Stimulated activated CD8-positive, alpha-beta memory T cell treated with anti-CD3 and anti-CD28 coated beads, Interleukin-4, amount 100 ng/mL, for 48 hours (primary cell): ENCODE measurements at regions not wholly inside any gene's neighbourhood (a gene's known extent, or its start where the extent isn't known, plus 50 kb on each side); places are given as distances from the start of the nearest gene placed in this dataset.

Source experiments
- DNase-seq: peaks from one replicate; pipeline ENCODE4 v3.0.0-alpha.2; 2020

GRCh38 chr1:30192969-30193630, 530.3 kb downstream of the MATN1 start:
- no peak for DNase-seq

GRCh38 chr1:30191154-30191702, 532.2 kb downstream of the MATN1 start:
- peak; percentile 46 for DNase-seq

- DNase-seq: no peak
Measured at GRCh38 chr1:30190511-30191153, 532.8 kb downstream of the MATN1 start.

- no peak for DNase-seq
Measured at GRCh38 chr1:30189818-30190500, 533.4 kb downstream of the MATN1 start.

GRCh38 chr1:30188999-30189398, 534.4 kb downstream of the MATN1 start:
- no peak for DNase-seq

GRCh38 chr1:30188329-30188728, 535.1 kb downstream of the MATN1 start:
- no peak for DNase-seq

GRCh38 chr1:30187413-30188023, 535.9 kb downstream of the MATN1 start:
- no peak for DNase-seq

GRCh38 chr1:30186586-30186985, 536.8 kb downstream of the MATN1 start:
- DNase-seq: no peak

GRCh38 chr1:30185809-30186208, 537.6 kb downstream of the MATN1 start:
- no peak for DNase-seq

GRCh38 chr1:30185313-30185712, 538.1 kb downstream of the MATN1 start:
- no peak for DNase-seq

- DNase-seq: no peak
Measured at GRCh38 chr1:30184393-30185141, 538.8 kb downstream of the MATN1 start.

GRCh38 chr1:30183895-30184294, 539.5 kb downstream of the MATN1 start:
- DNase-seq: no peak

- DNase-seq: no peak
Measured at GRCh38 chr1:30183006-30183405, 540.4 kb downstream of the MATN1 start.

GRCh38 chr1:30179942-30180543, 543.3 kb downstream of the MATN1 start:
- no peak for DNase-seq

GRCh38 chr1:30176477-30176876, 546.9 kb downstream of the MATN1 start:
- DNase-seq: no peak

GRCh38 chr1:30174499-30174898, 548.9 kb downstream of the MATN1 start:
- DNase-seq: no peak

- DNase-seq: no peak
Measured at GRCh38 chr1:30173560-30173959, 549.8 kb downstream of the MATN1 start.

- DNase-seq: no peak
Measured at GRCh38 chr1:30172757-30173156, 550.6 kb downstream of the MATN1 start.

GRCh38 chr1:30172299-30172694, 551.1 kb downstream of the MATN1 start:
- DNase-seq: no peak

GRCh38 chr1:30171537-30172298, 551.7 kb downstream of the MATN1 start:
- DNase-seq: no peak

GRCh38 chr1:30169269-30169668, 554.1 kb downstream of the MATN1 start:
- no peak for DNase-seq

- no peak for DNase-seq
Measured at GRCh38 chr1:30166174-30166573, 557.2 kb downstream of the MATN1 start.
